Ammon's horn (tissue), 1 donor: ENCODE measurements at regions not wholly inside any gene's neighbourhood (a gene's known extent, or its start where the extent isn't known, plus 50 kb on each side); places are given as distances from the start of the nearest gene placed in this dataset.
A peak's percentile ranks its signal among the peaks of the same experiment; 100 is the strongest.
"Not testable (repeated sequence)": the region's sequence is repeated elsewhere in the genome, so short reads cannot be mapped to it uniquely, and the experiment has no call there.

Experiments
- DNase-seq: peaks from one replicate; pipeline ENCODE4 v3.0.0-alpha.2; 2016; ENCODE audit warnings: low spot score

GRCh38 chr14:29376237-29376636, 551.4 kb downstream of the PRKD1 start:
- no peak for DNase-seq

- DNase-seq: peak; percentile 24
Observed at GRCh38 chr14:29380826-29381225, 546.8 kb downstream of the PRKD1 start.

GRCh38 chr14:29388571-29388970, 539.1 kb downstream of the PRKD1 start:
- DNase-seq: no peak

DNA sequence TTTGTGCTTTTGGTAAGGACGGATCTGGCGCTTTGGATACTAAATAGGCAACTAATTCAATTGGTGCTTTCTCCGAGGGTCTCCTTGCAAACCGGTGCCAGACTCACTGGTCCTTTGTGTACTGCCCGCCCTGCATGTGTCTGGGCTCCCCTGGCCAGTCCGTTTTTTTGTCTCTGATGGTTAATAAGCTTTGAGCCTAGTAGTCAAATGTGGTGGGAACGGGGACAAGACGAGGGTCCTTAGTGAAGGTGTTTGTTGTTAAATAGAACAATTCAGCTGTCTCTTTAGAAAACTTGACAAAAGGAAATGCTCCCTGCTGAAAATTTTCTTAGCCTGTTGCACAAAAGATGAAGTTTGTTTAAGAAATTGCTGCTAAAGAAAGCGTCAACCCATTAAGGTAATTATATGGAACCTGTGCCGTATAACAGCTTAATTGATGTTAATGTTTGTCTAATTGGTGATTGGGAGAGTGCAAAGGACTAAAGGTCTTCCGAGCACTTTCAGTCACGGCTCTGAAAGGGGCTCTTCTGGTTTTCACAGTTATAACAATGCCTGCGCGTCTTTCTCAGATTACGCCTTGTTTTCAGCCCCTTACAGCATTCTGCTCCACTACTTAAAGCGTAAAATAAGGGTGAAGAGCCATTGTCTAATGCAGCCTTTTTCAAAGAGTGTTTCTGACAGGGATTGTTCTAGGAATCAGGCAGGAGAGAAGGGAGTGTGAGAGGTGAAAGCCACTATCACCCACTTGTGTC, 537.4 kb downstream of the PRKD1 start:
- peak; percentile 6 for DNase-seq

DNA sequence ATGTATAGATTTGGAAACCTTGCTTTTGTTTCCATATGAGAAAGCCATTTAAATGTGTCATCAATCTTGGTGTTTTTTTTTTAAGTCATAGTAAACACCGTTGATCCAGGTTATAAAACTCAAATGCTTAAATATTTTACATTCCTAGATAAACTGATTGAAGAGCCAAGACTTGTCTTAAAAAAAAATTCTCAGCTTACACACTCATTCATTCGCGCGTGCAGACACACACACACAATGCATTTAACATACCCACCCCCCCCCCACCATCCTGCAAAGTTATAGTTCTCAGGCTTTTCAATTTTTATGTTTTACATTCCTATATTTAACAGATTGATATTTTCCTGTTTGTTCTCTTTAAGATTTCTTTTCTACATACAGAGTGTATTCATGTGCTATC, 536.4 kb downstream of the PRKD1 start:
- DNase-seq: no peak

- no peak for DNase-seq
Observed at GRCh38 chr14:29391801-29392200, 535.8 kb downstream of the PRKD1 start.

- no peak for DNase-seq
Observed at GRCh38 chr14:29392287-29392686, 535.4 kb downstream of the PRKD1 start.

DNA sequence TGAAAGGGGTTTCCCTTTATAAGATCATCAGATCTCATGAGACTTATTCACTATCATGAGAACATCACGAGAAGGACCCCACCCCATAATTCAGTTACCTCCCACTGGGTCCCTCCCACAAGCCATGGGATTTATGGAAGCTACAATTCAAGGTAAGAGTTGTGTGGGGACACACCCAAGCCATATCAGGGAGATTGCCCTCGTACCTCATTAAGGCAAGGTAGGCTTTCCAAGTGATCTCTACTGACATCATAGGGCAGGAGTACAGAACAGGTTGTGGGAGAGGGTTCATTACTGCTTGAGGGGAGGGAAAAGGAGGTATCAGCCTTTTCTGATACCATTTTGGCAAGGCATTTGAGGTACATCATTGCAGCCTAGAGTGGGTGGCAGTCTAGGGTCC, 524.6 kb downstream of the PRKD1 start:
- DNase-seq: no peak

DNA sequence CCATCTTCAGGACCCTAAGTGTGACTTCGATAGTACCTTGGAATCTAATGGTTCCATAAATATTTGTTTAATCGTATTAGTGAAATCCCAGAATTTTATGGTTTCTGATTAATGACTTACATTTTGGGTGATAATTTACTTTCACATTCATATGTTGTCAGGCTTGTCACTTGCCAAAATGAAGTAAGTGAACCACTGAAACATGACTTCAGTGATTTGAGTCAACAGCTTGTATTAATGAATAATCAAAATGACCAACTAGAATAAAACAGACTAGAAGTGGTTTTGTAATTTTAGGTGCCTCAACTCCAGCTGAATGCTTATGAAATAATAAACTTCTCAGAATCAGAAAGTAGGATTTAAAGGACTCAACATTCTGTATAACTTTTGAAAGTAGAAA, 517.1 kb downstream of the PRKD1 start:
- DNase-seq: no peak

- not testable (repeated sequence) for DNase-seq
Observed at GRCh38 chr14:29414931-29415330, 512.7 kb downstream of the PRKD1 start.

- no peak for DNase-seq
Observed at GRCh38 chr14:29419736-29420135, 507.9 kb downstream of the PRKD1 start.

GRCh38 chr14:29421156-29421728, 506.4 kb downstream of the PRKD1 start:
- DNase-seq: no peak

DNA sequence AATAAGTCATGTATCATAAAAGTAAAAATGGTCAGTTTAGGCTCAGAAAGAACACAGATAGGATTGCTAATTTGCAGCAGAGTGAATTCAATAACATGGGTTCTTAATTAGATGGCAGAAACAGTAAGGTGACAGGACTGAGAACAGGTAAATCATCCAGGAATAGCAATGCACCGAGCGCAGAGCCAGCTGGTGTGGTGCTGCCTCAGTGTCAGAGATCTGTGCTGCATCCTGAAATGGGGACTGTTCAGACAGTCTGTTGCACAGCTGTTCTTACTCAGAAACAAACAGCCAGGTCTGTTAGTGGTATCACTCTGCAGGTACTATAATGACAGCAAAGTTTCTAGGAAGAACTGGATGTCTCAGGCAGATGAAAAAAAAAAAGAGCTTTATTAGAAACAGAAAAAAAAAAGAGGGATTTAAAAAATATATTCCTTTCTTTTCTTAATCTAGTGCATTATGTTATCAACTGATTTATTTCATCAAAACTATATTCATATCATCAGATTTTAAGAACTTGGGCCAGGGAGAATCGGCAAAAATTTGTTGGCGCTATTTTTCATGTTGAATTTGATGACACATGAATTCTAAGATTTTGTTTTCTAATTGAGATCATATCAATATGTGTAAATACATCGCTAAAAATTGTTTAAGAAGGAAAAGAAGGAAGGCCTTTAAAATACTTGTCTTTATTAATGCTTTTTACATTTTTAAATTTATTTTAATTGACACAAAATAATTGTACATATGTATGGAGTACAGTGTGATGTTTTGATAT, 501.8 kb downstream of the PRKD1 start:
- DNase-seq: no peak

DNA sequence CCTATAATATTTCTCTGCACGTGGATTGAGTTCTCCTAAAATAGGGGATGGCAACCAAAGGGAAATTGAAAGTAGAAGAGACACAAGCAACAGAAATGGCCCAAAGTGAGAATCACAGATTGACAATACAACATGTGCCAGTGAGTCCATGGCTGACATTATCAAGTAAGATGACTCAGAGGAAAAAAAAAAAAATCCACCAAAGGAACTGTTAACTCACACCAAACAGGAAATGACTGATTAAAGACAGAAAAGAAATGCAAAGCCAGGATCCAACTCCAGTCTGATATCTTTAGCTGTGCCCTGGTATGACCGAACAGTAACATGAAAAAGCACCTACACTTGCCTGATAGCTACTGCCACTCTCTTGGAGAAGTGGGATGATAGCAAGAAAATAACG, 485.0 kb downstream of the PRKD1 start:
- no peak for DNase-seq

- no peak for DNase-seq
Observed at GRCh38 chr14:29444216-29444615, 483.4 kb downstream of the PRKD1 start.

DNA sequence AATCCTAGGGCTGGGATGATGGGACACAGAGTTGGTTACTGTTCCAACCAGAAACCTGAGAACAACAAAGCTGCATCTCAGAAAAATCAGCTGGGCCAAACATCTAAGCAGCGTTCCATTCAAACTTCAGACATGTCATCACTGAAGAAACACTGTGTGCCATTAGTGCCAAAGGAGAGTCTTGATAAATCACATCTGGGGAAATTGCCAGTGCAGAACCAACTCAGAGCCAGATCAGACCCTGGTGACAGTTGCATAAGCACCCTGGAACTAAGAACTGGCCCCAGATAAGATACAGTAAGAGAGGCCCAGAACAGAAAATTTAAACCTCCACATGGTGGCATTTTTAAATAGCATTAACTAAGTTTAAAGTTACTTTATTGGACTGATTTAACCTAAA, 482.8 kb downstream of the PRKD1 start:
- DNase-seq: no peak

DNA sequence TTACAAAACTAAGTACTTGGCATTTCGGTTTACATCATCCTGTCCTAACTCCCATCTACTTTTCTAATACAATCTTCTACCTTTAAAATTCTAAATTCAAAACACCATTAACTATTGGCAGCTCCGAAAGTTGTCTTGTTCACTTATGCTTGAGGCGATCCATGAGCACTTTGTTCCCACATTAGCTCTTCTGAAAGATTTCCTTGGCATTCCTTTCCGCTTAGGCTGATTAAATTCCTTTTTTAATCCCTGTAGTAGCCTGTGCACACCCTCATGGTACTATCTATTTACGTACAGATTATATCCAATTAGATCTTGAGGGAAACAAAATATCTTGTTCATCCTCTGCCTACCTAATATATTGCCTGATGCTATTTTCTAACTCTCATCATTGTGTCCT, 480.7 kb downstream of the PRKD1 start:
- DNase-seq: no peak

GRCh38 chr14:29451941-29452340, 475.7 kb downstream of the PRKD1 start:
- no peak for DNase-seq

GRCh38 chr14:29453045-29453444, 474.6 kb downstream of the PRKD1 start:
- DNase-seq: no peak

GRCh38 chr14:29454026-29454693, 473.5 kb downstream of the PRKD1 start:
- DNase-seq: no peak

- DNase-seq: no peak
Observed at GRCh38 chr14:29458547-29458946, 469.1 kb downstream of the PRKD1 start.

- peak; percentile 41 for DNase-seq
Observed at GRCh38 chr14:29459531-29459930, 468.1 kb downstream of the PRKD1 start.
